Loucy (cell line): ENCODE measurements at regions not wholly inside any gene's neighbourhood (a gene's known extent, or its start where the extent isn't known, plus 50 kb on each side); places are given as distances from the start of the nearest gene placed in this dataset.

Source experiments
- H2AFZ ChIP-seq: fragments of 200-600 bp; sonication (generic); 2 replicates; pipeline ENCODE4 v1.6.0; 2016; ENCODE audit warnings: antibody characterized with exemption, mild to moderate bottlenecking, low read length, moderate library complexity
- H3F3A ChIP-seq: fragments of 200-600 bp; 2 replicates; pipeline ENCODE4 v1.6.0; 2016; ENCODE audit warnings: antibody characterized with exemption, low read depth, mild to moderate bottlenecking
- H3K27me3 ChIP-seq: fragments of 200-600 bp; sonication (generic); 2 replicates; pipeline ENCODE4 v1.6.1; 2014; ENCODE audit warnings: low read length, mild to moderate bottlenecking; ENCODE audit not compliant: insufficient read depth, poor library complexity, severe bottlenecking
- H3K36me3 ChIP-seq: fragments of 200-600 bp; sonication (generic); 2 replicates; pipeline ENCODE4 v1.6.1; 2016; ENCODE audit warnings: low read length; ENCODE audit not compliant: insufficient read depth
- H3K4me1 ChIP-seq: fragments of 200-600 bp; sonication (generic); 2 replicates; pipeline ENCODE4 v1.5.1; 2014; ENCODE audit warnings: low read length, mild to moderate bottlenecking; ENCODE audit not compliant: insufficient read depth, poor library complexity, severe bottlenecking
- H3K4me2 ChIP-seq: fragments of 200-600 bp; sonication (generic); 2 replicates; pipeline ENCODE4 v1.6.0; 2014; ENCODE audit warnings: antibody characterized with exemption, low read length, low read depth, mild to moderate bottlenecking; ENCODE audit not compliant: poor library complexity, severe bottlenecking
- H3K4me3 ChIP-seq: fragments of 200-600 bp; sonication (generic); 2 replicates; pipeline ENCODE4 v1.5.1; 2014; ENCODE audit warnings: low read length, mild to moderate bottlenecking, mixed read lengths; ENCODE audit not compliant: poor library complexity, severe bottlenecking
- H3K79me2 ChIP-seq: fragments of 200-600 bp; sonication (generic); 2 replicates; pipeline ENCODE4 v1.6.1; 2014; ENCODE audit warnings: low read length; ENCODE audit not compliant: insufficient read depth
- H3K9ac ChIP-seq: fragments of 200-600 bp; sonication (generic); 2 replicates; pipeline ENCODE4 v1.6.0; 2014; ENCODE audit warnings: mild to moderate bottlenecking, low read depth, low read length, moderate library complexity; ENCODE audit not compliant: poor library complexity, severe bottlenecking
- H3K9me2 ChIP-seq: fragments of 200-600 bp; sonication (generic); replicated peaks from 2 replicates; pipeline ENCODE4 v1.6.1; 2016; ENCODE audit warnings: low read depth, low read length, mixed read lengths
- H3K9me3 ChIP-seq: fragments of 200-600 bp; sonication (generic); 2 replicates; pipeline ENCODE4 v1.6.1; 2014; ENCODE audit warnings: mild to moderate bottlenecking, antibody characterized with exemption, low read length, low read depth; ENCODE audit not compliant: insufficient read depth
- H4K20me1 ChIP-seq: fragments of 200-600 bp; sonication (generic); 2 replicates; pipeline ENCODE4 v1.6.0; 2014; ENCODE audit warnings: antibody characterized with exemption, low read length, mild to moderate bottlenecking; ENCODE audit not compliant: insufficient read depth, poor library complexity, severe bottlenecking
- CTCF ChIP-seq: fragments of 200-600 bp; sonication (generic); conservative IDR thresholded peaks from 2 replicates; pipeline ENCODE4 v1.5.1; 2014; ENCODE audit warnings: mild to moderate bottlenecking, antibody characterized with exemption, low read length
- EZH2phosphoT487 ChIP-seq: fragments of 200-600 bp; IDR thresholded peaks from 2 replicates; pipeline ENCODE4 v1.6.1; 2018; ENCODE audit warnings: antibody characterized with exemption, mild to moderate bottlenecking, moderate library complexity, borderline replicate concordance

- H3K4me1 ChIP-seq: no peaks in the 10 kb centered on the region
- no peak for TF ChIP-seq CTCF
- no peak for TF ChIP-seq EZH2phosphoT487
- H3K9ac ChIP-seq: no peak overlapping the region
- no peaks in the 10 kb centered on the region for H3K27me3 ChIP-seq
- H3K4me3 ChIP-seq: no peak overlapping the region
- no peaks in the 10 kb centered on the region for H3F3A ChIP-seq
- H3K9me3 ChIP-seq: no peaks in the 10 kb centered on the region; the same call in 1 of the 2 replicates
- no peaks in the 10 kb centered on the region for H3K79me2 ChIP-seq
- H2AFZ ChIP-seq: no peak overlapping the region
- H3K4me2 ChIP-seq: no peak overlapping the region
- no peaks in the 10 kb centered on the region for H3K36me3 ChIP-seq
- no peaks in the 10 kb centered on the region for H4K20me1 ChIP-seq
- no peaks in the 10 kb centered on the region for H3K9me2 ChIP-seq
Observed at GRCh38 chr19:30871979-30872378, 477.3 kb downstream of the TSHZ3 start.

GRCh38 chr19:30870876-30871275 is 478.4 kb downstream of the TSHZ3 start:
- Histone ChIP-seq H3F3A (no peaks in the 10 kb centered on the region), H3K9me3 (no peaks in the 10 kb centered on the region; the same call in 1 of the 2 replicates), H3K4me2 (no peak overlapping the region), H3K4me1 (no peaks in the 10 kb centered on the region), H2AFZ (no peak overlapping the region), H4K20me1 (no peaks in the 10 kb centered on the region), H3K9ac (no peak overlapping the region), H3K79me2 (no peaks in the 10 kb centered on the region), H3K36me3 (no peaks in the 10 kb centered on the region), H3K9me2 (no peaks in the 10 kb centered on the region), H3K27me3 (no peaks in the 10 kb centered on the region), H3K4me3 (no peak overlapping the region)
- TF ChIP-seq CTCF: no peak
- no peak for TF ChIP-seq EZH2phosphoT487

- Histone ChIP-seq H4K20me1 (no peaks in the 10 kb centered on the region), H3K4me1 (no peaks in the 10 kb centered on the region), H3K4me3 (no peak overlapping the region), H3K9me3 (no peaks in the 10 kb centered on the region; the same call in 1 of the 2 replicates), H3K36me3 (no peaks in the 10 kb centered on the region), H3K9ac (no peak overlapping the region), H3K79me2 (no peaks in the 10 kb centered on the region), H3K27me3 (no peaks in the 10 kb centered on the region), H3F3A (no peaks in the 10 kb centered on the region), H3K9me2 (no peaks in the 10 kb centered on the region), H2AFZ (no peak overlapping the region), H3K4me2 (no peak overlapping the region)
- TF ChIP-seq EZH2phosphoT487: no peak
- no peak for TF ChIP-seq CTCF
Observed at GRCh38 chr19:30865511-30865910, 483.7 kb downstream of the TSHZ3 start.
